SH-SY5Y (cell line): ENCODE measurements at regions not wholly inside any gene's neighbourhood (a gene's known extent, or its start where the extent isn't known, plus 50 kb on each side); places are given as distances from the start of the nearest gene placed in this dataset.

Source experiments
- GATA2 ChIP-seq: IDR thresholded peaks from 2 replicates; pipeline ENCODE4 v1.6.1; 2011; ENCODE audit warnings: mild to moderate bottlenecking, low read depth, low read length
- GATA3 ChIP-seq: IDR thresholded peaks from 2 replicates; pipeline ENCODE4 v1.6.1; 2011; ENCODE audit warnings: low read depth, mild to moderate bottlenecking, low read length, moderate library complexity

DNA sequence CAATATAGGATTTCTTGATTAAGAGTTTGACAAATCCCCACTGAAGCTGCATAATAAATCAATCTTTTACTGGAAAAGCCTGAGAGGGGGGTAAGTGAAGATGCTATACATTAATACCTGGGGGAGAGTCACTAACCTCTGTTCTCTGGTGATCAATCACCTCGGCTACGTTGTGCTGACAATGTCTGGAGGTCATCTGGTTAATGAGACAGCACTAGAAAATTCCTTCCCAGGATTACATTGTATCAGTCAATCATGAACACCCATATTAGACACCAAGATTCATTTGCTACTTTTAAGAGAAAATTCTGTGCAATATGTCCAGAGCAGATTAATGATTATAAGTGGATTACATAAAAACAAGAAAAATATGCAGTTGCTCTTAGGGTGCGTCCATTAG, 408.3 kb downstream of the PDHA2 start:
- no peak for TF ChIP-seq GATA2
- no peak for TF ChIP-seq GATA3
